ENCODE measurements at regions not wholly inside any gene's neighbourhood (a gene's known extent, or its start where the extent isn't known, plus 50 kb on each side); places are given as distances from the start of the nearest gene placed in this dataset.

GRCh38 chr22:27060190-27060589 lies 402.8 kb downstream of the MIAT start:
- CTCF ChIA-PET = interaction anchor here (0.7 kb wide), 1 partner anchor 137 kb away, joined by 3 read pairs; no protein-coding TSS in a partner anchor
- no peak for DNase-seq (ENCODE audit: low spot score)
- H3K27ac ChIP-seq = no peak overlapping the region
- TF ChIP-seq CTCF (conservative IDR thresholded peaks at IDR 0.05; ENCODE audit: low read depth) = no peak
- POLR2A ChIA-PET (ENCODE audit: low non-redundant PET) = no interaction called here

GRCh38 chr22:27062910-27063309 lies 405.5 kb downstream of the MIAT start:
- no peak for TF ChIP-seq CTCF (conservative IDR thresholded peaks at IDR 0.05; ENCODE audit: low read depth)
- ChIA-PET POLR2A (ENCODE audit: low non-redundant PET) (no interaction called here), CTCF (no interaction called here)
- H3K27ac ChIP-seq = no peak overlapping the region
- DNase-seq (ENCODE audit: low spot score) = no peak

GRCh38 chr22:27063406-27063805 lies 406.0 kb downstream of the MIAT start:
- CTCF ChIA-PET = no interaction called here
- POLR2A ChIA-PET (ENCODE audit: low non-redundant PET) = no interaction called here
- TF ChIP-seq CTCF (conservative IDR thresholded peaks at IDR 0.05; ENCODE audit: low read depth) = no peak
- no peak overlapping the region for H3K27ac ChIP-seq
- DNase-seq (ENCODE audit: low spot score) = no peak

- TF ChIP-seq CTCF (conservative IDR thresholded peaks at IDR 0.05; ENCODE audit: low read depth) = no peak
- POLR2A ChIA-PET (ENCODE audit: low non-redundant PET) = no interaction called here
- CTCF ChIA-PET = no interaction called here
- DNase-seq (ENCODE audit: low spot score) = no peak
- no peak overlapping the region for H3K27ac ChIP-seq
Measured at GRCh38 chr22:27063841-27064240, 406.5 kb downstream of the MIAT start.

- ChIA-PET POLR2A (ENCODE audit: low non-redundant PET) (no interaction called here), CTCF (no interaction called here)
Measured at GRCh38 chr22:27064386-27064785, 407.0 kb downstream of the MIAT start.

GRCh38 chr22:27065279-27065678 lies 407.9 kb downstream of the MIAT start:
- CTCF ChIA-PET = no interaction called here
- DNase-seq (ENCODE audit: low spot score) = no peak
- TF ChIP-seq CTCF (conservative IDR thresholded peaks at IDR 0.05; ENCODE audit: low read depth) = no peak
- POLR2A ChIA-PET (ENCODE audit: low non-redundant PET) = no interaction called here
- no peak overlapping the region for H3K27ac ChIP-seq

More at GRCh38 chr22:27064386-27064785, 407.0 kb downstream of the MIAT start:
- TF ChIP-seq CTCF (conservative IDR thresholded peaks at IDR 0.05; ENCODE audit: low read depth) = no peak
- DNase-seq (ENCODE audit: low spot score) = no peak
- no peak overlapping the region for H3K27ac ChIP-seq

- no peak for DNase-seq (ENCODE audit: low spot score)
- H3K27ac ChIP-seq = no peak overlapping the region
- TF ChIP-seq CTCF (conservative IDR thresholded peaks at IDR 0.05; ENCODE audit: low read depth) = no peak
- ChIA-PET CTCF (no interaction called here), POLR2A (ENCODE audit: low non-redundant PET) (no interaction called here)
Measured at GRCh38 chr22:27066856-27067255, 409.5 kb downstream of the MIAT start.
